A549 (cell line): ENCODE measurements at regions not wholly inside any gene's neighbourhood (a gene's known extent, or its start where the extent isn't known, plus 50 kb on each side); places are given as distances from the start of the nearest gene placed in this dataset.

ENCODE experiments used
- ATAC-seq, 2 experiments: fragments of 200-7000 bp in 1 of 2; fragments of >200 bp in 1 of 2; cut with Nextera tagmentation in 1 of 2; cut with Tn5 transposase in 1 of 2; 3 replicates each; pipeline versions ENCODE4 v1.8.0 to v1.9.1; 2018 to 2020; ENCODE audit warnings: mild to moderate bottlenecking in 1 of 2, moderate library complexity in 1 of 2
- CTCF ChIA-PET: fragments of 300-600 bp; sonication (Branson Sonifier 250); formaldehyde crosslinking; extraction: SDS; loops from one replicate; lab custom pipeline; 2021; ENCODE audit warnings: antibody characterized with exemption, inconsistent platforms; lab: Yijun Ruan, JAX
- POLR2A ChIA-PET: fragments of 350-600 bp; formaldehyde crosslinking; extraction: SDS; loops from one replicate; lab custom pipeline; 2021; ENCODE audit warnings: antibody characterized with exemption, inconsistent platforms; lab: Yijun Ruan, JAX
- DNase-seq, 2 experiments: peaks; one replicate each; pipeline versions ENCODE4 v3.0.0 to v3.0.0-alpha.2; 2011 to 2016; ENCODE audit warnings: low read depth in 1 of 2, low spot score in 1 of 2
- FAIRE-seq: peaks from 2 replicates; lab custom pipeline; 2011; peaks lifted over from hg19 to GRCh38; lab: Jason Lieb, UNC
- H3K27ac ChIP-seq, 2 experiments: fragments of >200 bp; sonication (Bioruptor Twin); formaldehyde crosslinking; 3 replicates each; pipeline ENCODE4 v1.5.1; 2016 to 2017
- H3K4me1 ChIP-seq: fragments of >200 bp; sonication (Bioruptor Twin); formaldehyde crosslinking; 3 replicates; pipeline ENCODE4 v1.6.1; 2016
- H3K4me2 ChIP-seq: fragments of >200 bp; sonication (Bioruptor Twin); formaldehyde crosslinking; 3 replicates; pipeline ENCODE4 v1.6.1; 2016
- H3K4me3 ChIP-seq: fragments of >200 bp; sonication (Bioruptor Twin); formaldehyde crosslinking; 3 replicates; pipeline ENCODE4 v1.5.1; 2016
- H3K9me3 ChIP-seq: fragments of >200 bp; sonication (Bioruptor Twin); formaldehyde crosslinking; 3 replicates; pipeline ENCODE4 v1.6.1; 2016
- CBX8 ChIP-seq: fragments of 200-600 bp; sonication (generic); IDR thresholded peaks from 2 replicates; pipeline ENCODE4 v1.6.1; 2016
- CHD4 ChIP-seq: fragments of 200-600 bp; sonication (generic); IDR thresholded peaks from 2 replicates; pipeline ENCODE4 v1.6.1; 2016; ENCODE audit warnings: antibody characterized with exemption, mild to moderate bottlenecking, borderline replicate concordance
- CTCF ChIP-seq: fragments of >200 bp; sonication (Bioruptor Twin); formaldehyde crosslinking; IDR thresholded peaks from 3 replicates; pipeline ENCODE4 v1.5.1; 2016
- EHF ChIP-seq: fragments of 250-450 bp; sonication (Bioruptor Pico); IDR thresholded peaks from 2 replicates; pipeline ENCODE4 v1.5.0; 2020; ENCODE audit warnings: mild to moderate bottlenecking
- EHMT2 ChIP-seq: fragments of 200-600 bp; sonication (generic); IDR thresholded peaks from 2 replicates; pipeline ENCODE4 v1.6.1; 2016; ENCODE audit warnings: antibody characterized with exemption, low read depth, mild to moderate bottlenecking, moderate library complexity
- ELK1 ChIP-seq: fragments of 150-350 bp; IDR thresholded peaks from 2 replicates; pipeline ENCODE4 v1.6.1; 2014; ENCODE audit warnings: low read depth, mild to moderate bottlenecking, low read length
- EP300 ChIP-seq, 2 experiments: fragments of >200 bp; sonication (Bioruptor Twin); formaldehyde crosslinking; IDR thresholded peaks; 2 replicates in 1 of 2; 3 replicates in 1 of 2; pipeline ENCODE4 v1.6.1; 2016 to 2017
- FOSB ChIP-seq: fragments of 250-450 bp; sonication (Bioruptor Pico); IDR thresholded peaks from 2 replicates; pipeline ENCODE4 v1.5.0; 2020; ENCODE audit warnings: mild to moderate bottlenecking, moderate library complexity
- GATA3 ChIP-seq: IDR thresholded peaks from 2 replicates; pipeline ENCODE4 v1.6.1; 2012; ENCODE audit warnings: borderline replicate concordance
- HDAC2 ChIP-seq: fragments of 200-600 bp; sonication (generic); IDR thresholded peaks from 2 replicates; pipeline ENCODE4 v1.6.1; 2016
- HEYL ChIP-seq: fragments of 250-450 bp; sonication (Bioruptor Pico); IDR thresholded peaks from 2 replicates; pipeline ENCODE4 v1.8.0; 2021; ENCODE audit warnings: mild to moderate bottlenecking, moderate library complexity
- HOXB13 ChIP-seq: fragments of 250-450 bp; sonication (Bioruptor Pico); IDR thresholded peaks from 2 replicates; pipeline ENCODE4 v1.5.0; 2020; ENCODE audit warnings: low read depth, mild to moderate bottlenecking, moderate library complexity
- HOXB5 ChIP-seq: fragments of 250-450 bp; sonication (Bioruptor Pico); IDR thresholded peaks from 2 replicates; pipeline ENCODE4 v1.5.0; 2020; ENCODE audit warnings: mild to moderate bottlenecking, moderate library complexity
- JUN ChIP-seq, 2 experiments: fragments of >200 bp; sonication (Bioruptor Twin); formaldehyde crosslinking; IDR thresholded peaks; 2 replicates in 1 of 2; 3 replicates in 1 of 2; pipeline ENCODE4 v1.6.1; 2016 to 2017
- JUNB ChIP-seq: fragments of >200 bp; sonication (Bioruptor Twin); formaldehyde crosslinking; IDR thresholded peaks from 2 replicates; pipeline ENCODE4 v1.6.1; 2016
- KDM5A ChIP-seq: fragments of 200-600 bp; sonication (generic); IDR thresholded peaks from 2 replicates; pipeline ENCODE4 v1.6.1; 2016; ENCODE audit warnings: antibody characterized with exemption, mild to moderate bottlenecking
- MAFK ChIP-seq: fragments of 450-650 bp; IDR thresholded peaks from 2 replicates; pipeline ENCODE4 v1.6.1; 2014; ENCODE audit not compliant: partially characterized antibody
- MAZ ChIP-seq: fragments of 150-350 bp; IDR thresholded peaks from 2 replicates; pipeline ENCODE4 v1.6.1; 2014; ENCODE audit warnings: antibody characterized with exemption, low read depth, low read length, borderline replicate concordance
- MYC ChIP-seq: IDR thresholded peaks from 2 replicates; pipeline ENCODE4 v1.6.1; 2012; ENCODE audit warnings: mild to moderate bottlenecking, inconsistent platforms, low read length, improper control_type of control experiment, borderline replicate concordance
- NFE2L2 ChIP-seq: fragments of 150-350 bp; conservative IDR thresholded peaks from 2 replicates; pipeline ENCODE4 v1.6.1; 2014; ENCODE audit warnings: low read length
- PHF8 ChIP-seq: fragments of 200-600 bp; sonication (generic); IDR thresholded peaks from 2 replicates; pipeline ENCODE4 v1.6.1; 2016; ENCODE audit warnings: low read depth, mild to moderate bottlenecking, antibody characterized with exemption, moderate library complexity, borderline replicate concordance
- RAD21 ChIP-seq, 2 experiments: fragments of >200 bp in 1 of 2; sonication (Bioruptor Twin) in 1 of 2; formaldehyde crosslinking in 1 of 2; IDR thresholded peaks in 1 of 2; conservative IDR thresholded peaks in 1 of 2; 2 replicates in 1 of 2; 3 replicates in 1 of 2; pipeline ENCODE4 v1.6.1; 2012 to 2018; ENCODE audit warnings: inconsistent platforms in 1 of 2
- RARB ChIP-seq: fragments of 250-450 bp; sonication (Bioruptor Pico); IDR thresholded peaks from 2 replicates; pipeline ENCODE4 v1.8.0; 2021; ENCODE audit warnings: mild to moderate bottlenecking, moderate library complexity
- TFCP2L1 ChIP-seq: fragments of 250-450 bp; sonication (Bioruptor Pico); IDR thresholded peaks from 2 replicates; pipeline ENCODE4 v1.5.0; 2021; ENCODE audit warnings: mild to moderate bottlenecking
- ZFP36 ChIP-seq: fragments of 450-650 bp; IDR thresholded peaks from 2 replicates; pipeline ENCODE4 v1.6.1; 2014; ENCODE audit warnings: borderline replicate concordance; ENCODE audit not compliant: partially characterized antibody
- ZSCAN20 ChIP-seq: fragments of 250-450 bp; sonication (Bioruptor Pico); IDR thresholded peaks from 2 replicates; pipeline ENCODE4 v1.8.0; 2022; ENCODE audit warnings: mild to moderate bottlenecking, moderate library complexity
- WGBS: methylation state at CpG from one replicate; pipeline ENCODE4 v1.1.6; 2017; ENCODE audit errors: missing lambda C conversion rate; 5-methylcytosine and 5-hydroxymethylcytosine counted together

- no peak for FAIRE-seq
- no peaks in the 10 kb centered on the region for H3K9me3 ChIP-seq
- 99% methylated on average over 3 of the region's 3 CpGs for WGBS
- no peak for DNase-seq
- H3K27ac ChIP-seq, result no peak overlapping the region
- peak in 1 of 2 experiments; percentile 40; a peak in 1 of 6 replicates for ATAC-seq
- ChIA-PET POLR2A (no interaction called here), CTCF (interaction anchor here (0.7 to 2.8 kb wide), 4 partner anchors 33 to 310 kb away, joined by 3 to 9 read pairs (median 4); no protein-coding TSS in a partner anchor)
- TF ChIP-seq HOXB13 (CRISPR knock-in tag) (no peak), CBX8 (no peak), FOSB (CRISPR knock-in tag) (no peak), HOXB5 (CRISPR knock-in tag) (no peak), HDAC2 (no peak), JUN (IDR thresholded peaks at IDR 0.05) (no peak), MAZ (no peak), GATA3 (no peak)
- no peak overlapping the region for H3K4me2 ChIP-seq
- peaks cover 10% of the 10 kb centered on the region; the same call in 2 of the 3 replicates for H3K4me1 ChIP-seq
- H3K4me3 ChIP-seq, result no peak overlapping the region
Observed at GRCh38 chr12:107435072-107435471, 250.5 kb upstream of the PWP1 start.

- H3K4me2 ChIP-seq, result no peak overlapping the region
- no peak overlapping the region for H3K27ac ChIP-seq
- TF ChIP-seq TFCP2L1 (CRISPR knock-in tag) (no peak), RARB (no peak), KDM5A (no peak), CTCF (no peak), EHF (CRISPR knock-in tag) (no peak), EP300 (IDR thresholded peaks at IDR 0.05) (no peak), JUNB (no peak), RAD21 (conservative IDR thresholded peaks at IDR 0.05 in 1 of 2, IDR thresholded peaks at IDR 0.05 in 1 of 2) (no peak), ZSCAN20 (CRISPR knock-in tag) (no peak), ELK1 (no peak), MAFK (no peak), NFE2L2 (no peak), CHD4 (no peak), MYC (no peak), EHMT2 (no peak), ZFP36 (no peak), PHF8 (no peak), HEYL (CRISPR knock-in tag) (no peak)
- ChIA-PET CTCF (interaction anchor here (0.7 to 2.1 kb wide), 4 partner anchors 172 to 311 kb away, joined by 3 to 7 read pairs (median 4); no protein-coding TSS in a partner anchor), POLR2A (no interaction called here)
- FAIRE-seq (no peak), ATAC-seq (no peak), DNase-seq (no peak)
- no peak overlapping the region for H3K4me3 ChIP-seq
- WGBS, result 81% methylated on average over 2 of the region's 2 CpGs
- H3K9me3 ChIP-seq, result no peaks in the 10 kb centered on the region
- H3K4me1 ChIP-seq, result peaks cover 10% of the 10 kb centered on the region; the same call in 2 of the 3 replicates
Observed at GRCh38 chr12:107435520-107435919, 250.1 kb upstream of the PWP1 start.
